ENCODE measurements at regions not wholly inside any gene's neighbourhood (a gene's known extent, or its start where the extent isn't known, plus 50 kb on each side); places are given as distances from the start of the nearest gene placed in this dataset.

GRCh38 chr2:48173141-48173540, 141.3 kb upstream of the FOXN2 start:
- no peak for DNase-seq (ENCODE audit: low read depth)
- TF ChIP-seq CTCF (IDR thresholded peaks at IDR 0.05; ENCODE audit: low read depth, low read length, missing control alignments) = no peak
- H3K4me3 ChIP-seq (ENCODE audit: low read depth, low read length) = no peak overlapping the region

GRCh38 chr2:48174503-48174902, 140.0 kb upstream of the FOXN2 start:
- H3K4me3 ChIP-seq (ENCODE audit: low read depth, low read length) = no peak overlapping the region
- no peak for TF ChIP-seq CTCF (IDR thresholded peaks at IDR 0.05; ENCODE audit: low read depth, low read length, missing control alignments)
- no peak for DNase-seq (ENCODE audit: low read depth)

- no peak overlapping the region for H3K4me3 ChIP-seq (ENCODE audit: low read depth, low read length)
- TF ChIP-seq CTCF (IDR thresholded peaks at IDR 0.05; ENCODE audit: low read depth, low read length, missing control alignments) = no peak
- DNase-seq (ENCODE audit: low read depth) = no peak
These were observed 139.2 kb upstream of the FOXN2 start for GRCh38 chr2:48175254-48175653.

- no peak for DNase-seq (ENCODE audit: low read depth)
- no peak for TF ChIP-seq CTCF (IDR thresholded peaks at IDR 0.05; ENCODE audit: low read depth, low read length, missing control alignments)
- H3K4me3 ChIP-seq (ENCODE audit: low read depth, low read length) = no peak overlapping the region
These were observed 138.8 kb upstream of the FOXN2 start for GRCh38 chr2:48175656-48176055.

GRCh38 chr2:48176876-48177275, 137.6 kb upstream of the FOXN2 start:
- no peak overlapping the region for H3K4me3 ChIP-seq (ENCODE audit: low read depth, low read length)
- DNase-seq (ENCODE audit: low read depth) = no peak
- TF ChIP-seq CTCF (IDR thresholded peaks at IDR 0.05; ENCODE audit: low read depth, low read length, missing control alignments) = no peak

GRCh38 chr2:48178611-48179010, 135.9 kb upstream of the FOXN2 start:
- no peak overlapping the region for H3K4me3 ChIP-seq (ENCODE audit: low read depth, low read length)
- no peak for DNase-seq (ENCODE audit: low read depth)
- TF ChIP-seq CTCF (IDR thresholded peaks at IDR 0.05; ENCODE audit: low read depth, low read length, missing control alignments) = no peak

GRCh38 chr2:48180557-48180956, 133.9 kb upstream of the FOXN2 start:
- TF ChIP-seq CTCF (IDR thresholded peaks at IDR 0.05; ENCODE audit: low read depth, low read length, missing control alignments) = no peak
- no peak for DNase-seq (ENCODE audit: low read depth)
- no peak overlapping the region for H3K4me3 ChIP-seq (ENCODE audit: low read depth, low read length)
